Skeletal muscle satellite cell (primary cell): ENCODE measurements at regions not wholly inside any gene's neighbourhood (a gene's known extent, or its start where the extent isn't known, plus 50 kb on each side); places are given as distances from the start of the nearest gene placed in this dataset.

Experiments
- H3K27me3 ChIP-seq: 2 replicates; pipeline ENCODE4 v1.7.0; 2013; ENCODE audit warnings: low read length; ENCODE audit not compliant: control insufficient read depth, insufficient read depth
- H3K36me3 ChIP-seq: 2 replicates; pipeline ENCODE4 v1.7.0; 2013; ENCODE audit warnings: mild to moderate bottlenecking, control low read depth, low read length; ENCODE audit not compliant: insufficient read depth
- H3K4me1 ChIP-seq: 2 replicates; pipeline ENCODE4 v1.7.0; 2013; ENCODE audit warnings: low read length; ENCODE audit not compliant: control insufficient read depth, insufficient read depth
- H3K4me2 ChIP-seq: 2 replicates; pipeline ENCODE4 v1.7.0; 2013; ENCODE audit warnings: mild to moderate bottlenecking, low read length
- H3K4me3 ChIP-seq: 2 replicates; pipeline ENCODE4 v1.7.0; 2013; ENCODE audit warnings: low read length
- H3K9ac ChIP-seq: 2 replicates; pipeline ENCODE4 v1.7.0; 2013; ENCODE audit warnings: mild to moderate bottlenecking, low read depth, low read length, moderate library complexity
- H3K9me3 ChIP-seq: replicated peaks from 2 replicates; pipeline ENCODE4 v1.7.0; 2013; ENCODE audit warnings: mild to moderate bottlenecking, control low read depth, low read length

DNA sequence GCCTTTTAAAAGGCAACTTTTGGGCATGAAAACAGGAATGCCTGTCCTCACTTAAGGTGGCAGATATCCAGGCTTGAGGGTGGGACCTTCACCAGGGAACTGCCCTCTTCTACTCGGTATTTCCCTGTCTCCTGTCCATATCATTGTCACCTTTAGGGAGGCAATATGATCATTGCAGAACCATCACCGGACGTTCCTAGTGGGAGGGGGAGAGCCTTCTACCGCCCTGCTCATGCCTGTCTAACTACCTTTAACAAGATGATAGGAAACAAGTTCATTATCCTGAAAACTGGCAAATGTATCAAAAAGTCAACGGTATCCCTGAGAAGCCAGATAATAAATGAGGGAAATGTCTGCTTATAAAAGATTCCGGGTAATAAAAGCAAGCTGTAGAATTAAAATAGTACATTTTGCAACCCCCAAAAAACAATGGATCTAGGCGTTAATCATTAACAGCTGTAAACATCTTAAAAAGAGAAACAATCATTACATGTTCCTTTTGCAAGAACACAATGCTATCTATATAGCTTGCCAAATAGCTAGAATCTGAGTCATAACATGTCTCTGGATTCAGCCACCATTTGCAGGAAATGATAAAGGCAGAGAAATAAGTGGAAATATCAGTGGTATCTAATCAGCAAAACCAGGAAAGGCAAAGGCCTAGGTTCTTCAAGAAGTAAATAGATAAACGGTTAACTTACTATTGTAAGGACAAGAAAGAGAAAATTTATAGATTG is 852.9 kb upstream of the ADGRL4 start:
- Histone ChIP-seq H3K27me3 (no peaks in the 10 kb centered on the region), H3K4me3 (no peak overlapping the region), H3K4me1 (peaks cover 4% of the 10 kb centered on the region), H3K9me3 (no peaks in the 10 kb centered on the region), H3K9ac (no peak overlapping the region), H3K36me3 (no peaks in the 10 kb centered on the region), H3K4me2 (no peak overlapping the region)

DNA sequence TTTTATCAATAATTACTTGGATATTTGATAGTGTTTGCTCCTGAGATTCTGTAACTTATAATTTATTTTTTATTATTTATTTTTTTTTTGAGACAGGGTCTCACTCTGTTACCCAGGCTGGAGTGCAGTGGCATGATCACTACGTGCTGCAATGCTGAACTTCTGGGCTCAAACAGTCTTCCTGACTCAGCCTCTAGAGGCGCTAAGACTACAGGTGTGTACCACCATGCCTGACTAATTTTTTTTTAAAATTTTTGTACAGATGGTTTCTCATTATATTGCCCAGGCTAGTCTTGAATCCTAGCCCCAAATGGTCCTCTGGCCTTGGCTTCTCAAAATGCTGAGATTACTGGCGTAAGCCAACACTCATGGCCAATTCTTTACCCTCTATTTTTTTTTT is 845.5 kb upstream of the ADGRL4 start:
- Histone ChIP-seq H3K27me3 (no peaks in the 10 kb centered on the region), H3K9ac (no peak overlapping the region), H3K4me3 (no peak overlapping the region), H3K36me3 (no peaks in the 10 kb centered on the region), H3K4me1 (no peaks in the 10 kb centered on the region), H3K9me3 (no peaks in the 10 kb centered on the region), H3K4me2 (no peak overlapping the region)

DNA sequence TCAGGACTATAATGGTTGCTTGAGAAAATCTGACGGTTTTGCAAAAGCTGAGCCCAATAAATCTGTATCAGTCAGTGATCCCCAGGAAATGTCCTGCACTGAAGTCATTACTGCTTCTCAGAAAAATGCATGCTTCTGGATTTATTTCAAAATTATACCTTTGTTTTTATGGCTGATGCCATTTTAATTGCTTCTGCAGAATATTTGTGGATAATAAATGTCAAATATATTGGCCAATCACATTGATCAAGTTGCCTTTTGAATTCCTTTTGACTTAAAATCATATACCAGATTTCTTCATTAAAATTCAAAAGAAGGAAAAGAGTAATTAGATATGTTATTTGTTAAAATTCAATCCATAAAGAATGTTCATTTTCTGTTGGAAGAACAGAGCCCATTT is 842.9 kb upstream of the ADGRL4 start:
- no peak overlapping the region for H3K4me3 ChIP-seq
- H3K36me3 ChIP-seq: no peaks in the 10 kb centered on the region
- no peaks in the 10 kb centered on the region for H3K4me1 ChIP-seq
- no peaks in the 10 kb centered on the region for H3K9me3 ChIP-seq
- no peaks in the 10 kb centered on the region for H3K27me3 ChIP-seq
- no peak overlapping the region for H3K4me2 ChIP-seq
- H3K9ac ChIP-seq: no peak overlapping the region

DNA sequence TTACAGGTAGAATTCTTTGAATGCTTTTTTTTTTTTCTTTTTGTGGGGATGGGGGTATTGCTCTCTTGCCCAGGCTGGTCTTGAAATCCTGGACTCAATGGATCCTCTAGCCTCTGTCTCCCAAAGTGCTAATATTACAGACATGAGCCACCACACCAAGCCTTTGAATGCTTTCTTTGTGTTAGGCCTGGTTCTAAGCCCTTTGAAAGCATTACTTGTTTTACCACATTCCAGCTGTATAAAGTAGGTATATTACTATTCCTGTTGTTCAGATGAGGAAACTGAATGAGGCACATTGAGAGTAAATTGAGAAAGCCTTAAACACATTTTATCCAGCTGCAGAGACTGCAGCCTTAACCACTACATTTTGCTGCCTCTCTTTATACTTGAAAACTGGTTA is 841.8 kb upstream of the ADGRL4 start:
- H3K27me3 ChIP-seq: no peaks in the 10 kb centered on the region
- no peaks in the 10 kb centered on the region for H3K9me3 ChIP-seq
- H3K4me1 ChIP-seq: no peaks in the 10 kb centered on the region
- H3K36me3 ChIP-seq: no peaks in the 10 kb centered on the region
- no peak overlapping the region for H3K4me2 ChIP-seq
- H3K4me3 ChIP-seq: no peak overlapping the region
- no peak overlapping the region for H3K9ac ChIP-seq

DNA sequence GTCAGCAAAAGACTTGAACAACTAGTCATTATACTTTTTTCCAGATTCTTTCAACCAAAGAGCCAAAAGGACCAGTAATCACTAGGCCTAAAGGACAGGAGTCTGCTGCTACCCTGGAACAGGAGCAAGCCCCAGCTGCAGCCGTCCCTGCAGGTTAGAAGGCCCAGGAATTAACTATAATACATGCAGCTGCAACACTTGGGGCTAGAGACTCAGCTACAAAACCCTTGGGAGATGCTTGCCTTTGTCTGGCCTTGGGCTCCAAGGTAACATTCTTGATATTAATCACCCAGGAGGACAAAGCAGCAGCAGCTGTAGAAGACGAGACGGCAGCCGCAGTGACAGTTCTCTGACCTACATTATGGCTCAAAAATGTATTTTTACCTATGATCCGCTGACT is 841.2 kb upstream of the ADGRL4 start:
- Histone ChIP-seq H3K4me3 (no peak overlapping the region), H3K9ac (no peak overlapping the region), H3K27me3 (no peaks in the 10 kb centered on the region), H3K36me3 (no peaks in the 10 kb centered on the region), H3K4me2 (no peak overlapping the region), H3K9me3 (no peaks in the 10 kb centered on the region), H3K4me1 (no peaks in the 10 kb centered on the region)

DNA sequence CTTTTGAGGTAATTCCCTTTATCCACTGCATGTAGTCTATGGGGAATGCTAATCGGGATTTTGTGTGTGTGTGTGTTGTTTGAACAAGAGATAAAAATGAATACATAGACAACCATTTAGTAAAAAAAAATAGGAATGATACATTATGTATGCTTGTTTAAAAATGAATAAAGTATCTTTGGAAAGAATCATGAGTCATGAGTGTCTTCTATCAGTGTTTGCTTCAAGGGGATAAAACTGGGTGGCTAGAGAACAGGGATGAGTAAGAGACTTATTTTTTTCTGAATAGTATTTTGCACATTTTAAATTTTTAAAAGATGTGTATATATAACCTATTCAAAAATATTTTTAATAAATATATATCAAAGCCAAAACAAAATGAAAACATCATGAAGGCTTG is 839.4 kb upstream of the ADGRL4 start:
- H3K4me3 ChIP-seq: no peak overlapping the region
- no peaks in the 10 kb centered on the region for H3K36me3 ChIP-seq

DNA sequence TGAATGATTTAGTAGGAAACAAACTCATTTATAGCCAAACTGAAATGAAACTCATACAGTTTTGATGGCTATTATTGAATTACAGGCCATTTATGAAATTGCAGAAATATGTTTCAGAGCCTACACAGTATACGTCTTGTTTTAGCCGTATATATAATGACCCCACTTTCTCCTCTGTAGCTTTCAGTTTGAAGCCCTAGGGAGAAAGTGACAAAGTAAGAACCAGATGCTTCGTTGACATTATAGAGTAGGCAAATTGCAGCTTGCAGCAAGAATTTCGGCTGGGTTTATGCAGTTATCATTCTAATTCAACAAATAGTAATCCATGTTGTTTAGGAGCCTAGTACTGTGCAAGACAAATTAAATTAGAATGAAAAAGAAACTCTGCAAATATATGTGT is 836.3 kb upstream of the ADGRL4 start:
- no peaks in the 10 kb centered on the region for H3K27me3 ChIP-seq
- no peak overlapping the region for H3K9ac ChIP-seq
- no peaks in the 10 kb centered on the region for H3K4me1 ChIP-seq
- H3K36me3 ChIP-seq: no peaks in the 10 kb centered on the region
- H3K4me2 ChIP-seq: no peak overlapping the region
- no peak overlapping the region for H3K4me3 ChIP-seq
- H3K9me3 ChIP-seq: no peaks in the 10 kb centered on the region

More for the DNA sequence above, 839.4 kb upstream of the ADGRL4 start:
- Histone ChIP-seq H3K27me3 (no peaks in the 10 kb centered on the region), H3K4me2 (no peak overlapping the region), H3K4me1 (no peaks in the 10 kb centered on the region), H3K9ac (no peak overlapping the region), H3K9me3 (no peaks in the 10 kb centered on the region)

DNA sequence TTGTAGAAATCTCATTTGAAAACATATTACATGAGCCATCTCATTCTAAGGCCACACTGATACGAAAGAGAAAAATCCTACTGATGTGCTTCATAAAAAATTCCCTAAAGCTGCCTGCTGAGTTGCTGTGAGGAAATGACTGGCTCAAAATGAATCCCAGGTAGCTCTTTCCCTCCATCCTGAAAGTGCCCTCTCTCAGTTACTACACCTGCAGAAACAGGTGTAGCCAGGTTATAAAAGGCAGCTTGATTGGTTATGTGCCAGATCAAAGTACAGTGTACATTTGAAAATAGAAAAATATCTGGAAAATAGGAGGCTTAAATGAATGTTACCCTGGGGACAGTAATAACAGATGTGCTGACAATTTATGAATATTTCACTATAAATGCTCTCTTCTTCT is 833.4 kb upstream of the ADGRL4 start:
- no peak overlapping the region for H3K9ac ChIP-seq
- H3K4me2 ChIP-seq: no peak overlapping the region
- H3K36me3 ChIP-seq: no peaks in the 10 kb centered on the region
- no peaks in the 10 kb centered on the region for H3K4me1 ChIP-seq
- no peaks in the 10 kb centered on the region for H3K9me3 ChIP-seq
- H3K27me3 ChIP-seq: no peaks in the 10 kb centered on the region
- no peak overlapping the region for H3K4me3 ChIP-seq

DNA sequence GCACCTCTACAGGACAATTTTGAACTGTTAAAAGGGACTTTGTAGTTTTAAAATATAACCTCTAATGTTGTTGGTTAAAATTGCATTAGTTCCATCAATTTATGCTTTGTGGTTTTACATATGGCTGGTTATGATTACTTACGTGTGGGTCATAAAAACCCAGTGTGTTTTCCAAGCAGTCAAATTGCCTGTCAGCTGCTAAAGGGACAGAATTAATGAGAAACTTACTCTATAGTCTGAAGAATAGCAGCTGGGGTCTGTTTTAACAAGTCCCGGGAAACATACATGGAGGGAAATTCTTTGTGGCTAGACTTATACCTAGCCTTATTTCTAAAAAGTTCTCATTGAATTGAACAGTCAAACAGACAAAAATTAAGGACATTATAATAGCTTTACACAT is 820.9 kb upstream of the ADGRL4 start:
- Histone ChIP-seq H3K9ac (no peak overlapping the region), H3K4me1 (no peaks in the 10 kb centered on the region), H3K4me3 (no peak overlapping the region), H3K9me3 (no peaks in the 10 kb centered on the region), H3K4me2 (no peak overlapping the region), H3K36me3 (no peaks in the 10 kb centered on the region), H3K27me3 (no peaks in the 10 kb centered on the region)

DNA sequence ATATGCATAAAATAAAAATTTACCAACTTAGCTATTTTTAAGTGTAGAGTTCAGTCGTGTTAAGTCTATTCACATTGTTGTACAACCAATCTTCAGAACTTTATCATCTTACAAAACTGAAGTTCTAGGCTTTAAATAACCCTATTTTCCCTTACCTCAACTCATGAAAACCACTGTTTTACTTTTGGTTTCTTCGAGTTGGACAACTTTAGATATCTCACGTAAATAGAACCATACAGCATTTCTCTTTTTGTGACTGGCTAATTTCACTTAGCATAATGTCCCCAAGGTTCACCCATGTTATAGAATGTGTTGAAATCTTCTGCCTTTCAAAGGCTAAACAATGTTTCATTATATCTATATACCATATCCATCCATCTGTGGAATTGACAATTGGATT is 819.0 kb upstream of the ADGRL4 start:
- Histone ChIP-seq H3K9me3 (no peaks in the 10 kb centered on the region), H3K4me3 (no peak overlapping the region), H3K4me2 (no peak overlapping the region), H3K36me3 (no peaks in the 10 kb centered on the region), H3K4me1 (no peaks in the 10 kb centered on the region), H3K9ac (no peak overlapping the region), H3K27me3 (no peaks in the 10 kb centered on the region)

DNA sequence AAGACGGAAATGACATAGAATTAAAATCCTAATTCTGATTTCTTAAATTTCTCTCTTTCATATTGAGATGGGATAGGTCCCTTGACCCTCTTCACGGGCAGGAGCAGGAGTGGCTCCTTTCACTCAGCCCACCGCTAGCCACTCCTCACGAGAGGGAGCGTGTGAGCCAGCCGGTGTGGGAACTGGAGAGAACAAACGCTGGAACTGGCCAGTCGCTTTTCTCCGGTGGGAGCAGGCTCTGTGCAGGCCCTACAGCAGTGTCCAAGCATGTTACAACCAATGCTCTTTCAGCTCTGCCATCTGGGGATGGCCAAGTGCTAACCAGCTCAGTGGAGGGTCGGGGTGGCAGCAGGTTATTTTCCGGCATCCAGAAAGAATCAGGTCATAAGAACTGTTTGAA is 815.5 kb upstream of the ADGRL4 start:
- no peaks in the 10 kb centered on the region for H3K27me3 ChIP-seq
- no peak overlapping the region for H3K4me3 ChIP-seq
- H3K36me3 ChIP-seq: no peaks in the 10 kb centered on the region
- H3K4me2 ChIP-seq: no peak overlapping the region
- H3K9me3 ChIP-seq: no peaks in the 10 kb centered on the region
- no peak overlapping the region for H3K9ac ChIP-seq
- H3K4me1 ChIP-seq: no peaks in the 10 kb centered on the region

DNA sequence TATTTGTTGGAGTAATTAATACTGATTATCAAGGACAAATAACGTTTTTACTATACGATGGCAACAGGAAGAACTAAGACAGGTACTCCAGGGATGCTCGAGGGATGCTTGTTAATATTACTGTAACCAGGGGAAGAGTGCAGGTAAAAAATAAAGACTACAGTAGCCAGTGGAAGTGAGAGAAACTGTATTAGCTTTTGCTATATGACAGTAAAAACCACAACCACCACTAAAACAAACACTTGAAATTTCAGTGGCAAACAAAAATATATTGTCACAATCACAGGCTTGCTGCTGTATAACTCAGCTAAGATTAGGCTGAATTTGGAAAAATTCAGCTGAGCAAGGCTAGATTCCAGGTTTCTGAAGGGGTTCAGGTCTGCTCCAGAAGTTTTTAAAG is 812.6 kb upstream of the ADGRL4 start:
- H3K4me3 ChIP-seq: no peak overlapping the region
- no peaks in the 10 kb centered on the region for H3K9me3 ChIP-seq
- no peaks in the 10 kb centered on the region for H3K27me3 ChIP-seq
- H3K36me3 ChIP-seq: no peaks in the 10 kb centered on the region
- H3K4me2 ChIP-seq: no peak overlapping the region
- no peak overlapping the region for H3K9ac ChIP-seq
- H3K4me1 ChIP-seq: no peaks in the 10 kb centered on the region
